ENCODE measurements at regions not wholly inside any gene's neighbourhood (a gene's known extent, or its start where the extent isn't known, plus 50 kb on each side); places are given as distances from the start of the nearest gene placed in this dataset.

- TF ChIP-seq CTCF (optimal IDR thresholded peaks at IDR 0.05 in 1 of 3, IDR thresholded peaks at IDR 0.05 in 1 of 3, conservative IDR thresholded peaks at IDR 0.05 in 1 of 3; ENCODE audit: extremely low read depth in 1 of 3, insufficient read depth in 2 of 3, low read length in 3 of 3) (no peak), EZH2 (IDR thresholded peaks at IDR 0.05; ENCODE audit: low read length) (no peak)
Observed at GRCh38 chr14:62280366-62280765, 518.1 kb downstream of the SNAPC1 start.

Measured in keratinocyte (primary cell).